Osteocyte (in vitro differentiated cells): ENCODE measurements at regions not wholly inside any gene's neighbourhood (a gene's known extent, or its start where the extent isn't known, plus 50 kb on each side); places are given as distances from the start of the nearest gene placed in this dataset.

Experiments used
- DNase-seq: peaks from one replicate; pipeline ENCODE4 v3.0.0; 2021; ENCODE audit warnings: mixed read lengths; ENCODE audit not compliant: unreplicated experiment; ENCODE audit errors: extremely low spot score
- H3K27ac Mint-ChIP-seq: one replicate; pipeline ENCODE4 v1.8.0; 2021; ENCODE audit warnings: mild to moderate bottlenecking, mixed read lengths; ENCODE audit not compliant: unreplicated experiment
- H3K27me3 Mint-ChIP-seq: one replicate; pipeline ENCODE4 v1.8.0; 2021; ENCODE audit warnings: mixed read lengths; ENCODE audit not compliant: unreplicated experiment
- H3K36me3 Mint-ChIP-seq: one replicate; pipeline ENCODE4 v1.8.0; 2021; ENCODE audit warnings: mixed read lengths; ENCODE audit not compliant: unreplicated experiment
- H3K4me1 Mint-ChIP-seq: one replicate; pipeline ENCODE4 v1.8.0; 2021; ENCODE audit warnings: mixed read lengths; ENCODE audit not compliant: unreplicated experiment
- H3K4me3 Mint-ChIP-seq: one replicate; pipeline ENCODE4 v1.8.0; 2021; ENCODE audit warnings: mild to moderate bottlenecking, moderate library complexity, mixed read lengths; ENCODE audit not compliant: unreplicated experiment
- H3K9me3 Mint-ChIP-seq: one replicate; pipeline ENCODE4 v1.8.0; 2021; ENCODE audit warnings: mixed read lengths; ENCODE audit not compliant: unreplicated experiment
- TF ChIP-seq, protein P1 (sequence below): fragments of 200-600 bp; sonication (generic); IDR thresholded peaks from 2 replicates; pipeline ENCODE4 v1.5.0; 2021; ENCODE audit warnings: antibody characterized with exemption, mild to moderate bottlenecking, moderate library complexity

DNA sequence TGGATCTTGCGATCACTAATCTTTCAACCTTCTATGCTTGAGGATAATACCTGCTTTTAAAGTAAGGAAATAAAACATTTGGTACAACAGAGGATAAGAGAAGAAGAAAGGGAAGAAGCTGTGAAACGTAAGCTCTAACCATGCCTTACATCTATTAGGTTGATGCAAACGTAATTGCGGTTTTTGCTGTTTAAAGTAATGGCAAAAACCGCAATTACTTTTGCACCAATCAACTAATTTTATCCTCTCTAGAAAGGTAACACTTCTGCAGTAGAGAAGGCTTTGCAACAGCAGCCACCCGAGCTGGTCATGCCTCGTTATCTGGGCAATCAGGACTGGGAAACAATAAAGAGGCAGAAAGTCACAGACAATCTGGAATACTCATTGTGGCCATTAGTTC lies 224.1 kb downstream of the MED10 start:
- H3K27ac Mint-ChIP-seq = no peak overlapping the region
- TF ChIP-seq, protein P1, sequence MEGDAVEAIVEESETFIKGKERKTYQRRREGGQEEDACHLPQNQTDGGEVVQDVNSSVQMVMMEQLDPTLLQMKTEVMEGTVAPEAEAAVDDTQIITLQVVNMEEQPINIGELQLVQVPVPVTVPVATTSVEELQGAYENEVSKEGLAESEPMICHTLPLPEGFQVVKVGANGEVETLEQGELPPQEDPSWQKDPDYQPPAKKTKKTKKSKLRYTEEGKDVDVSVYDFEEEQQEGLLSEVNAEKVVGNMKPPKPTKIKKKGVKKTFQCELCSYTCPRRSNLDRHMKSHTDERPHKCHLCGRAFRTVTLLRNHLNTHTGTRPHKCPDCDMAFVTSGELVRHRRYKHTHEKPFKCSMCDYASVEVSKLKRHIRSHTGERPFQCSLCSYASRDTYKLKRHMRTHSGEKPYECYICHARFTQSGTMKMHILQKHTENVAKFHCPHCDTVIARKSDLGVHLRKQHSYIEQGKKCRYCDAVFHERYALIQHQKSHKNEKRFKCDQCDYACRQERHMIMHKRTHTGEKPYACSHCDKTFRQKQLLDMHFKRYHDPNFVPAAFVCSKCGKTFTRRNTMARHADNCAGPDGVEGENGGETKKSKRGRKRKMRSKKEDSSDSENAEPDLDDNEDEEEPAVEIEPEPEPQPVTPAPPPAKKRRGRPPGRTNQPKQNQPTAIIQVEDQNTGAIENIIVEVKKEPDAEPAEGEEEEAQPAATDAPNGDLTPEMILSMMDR = no peak
- no peaks in the 10 kb centered on the region for H3K27me3 Mint-ChIP-seq
- H3K4me1 Mint-ChIP-seq = no peaks in the 10 kb centered on the region
- H3K4me3 Mint-ChIP-seq = no peak overlapping the region
- H3K36me3 Mint-ChIP-seq = no peaks in the 10 kb centered on the region
- peaks cover 13% of the 10 kb centered on the region for H3K9me3 Mint-ChIP-seq
- no peak for DNase-seq

DNA sequence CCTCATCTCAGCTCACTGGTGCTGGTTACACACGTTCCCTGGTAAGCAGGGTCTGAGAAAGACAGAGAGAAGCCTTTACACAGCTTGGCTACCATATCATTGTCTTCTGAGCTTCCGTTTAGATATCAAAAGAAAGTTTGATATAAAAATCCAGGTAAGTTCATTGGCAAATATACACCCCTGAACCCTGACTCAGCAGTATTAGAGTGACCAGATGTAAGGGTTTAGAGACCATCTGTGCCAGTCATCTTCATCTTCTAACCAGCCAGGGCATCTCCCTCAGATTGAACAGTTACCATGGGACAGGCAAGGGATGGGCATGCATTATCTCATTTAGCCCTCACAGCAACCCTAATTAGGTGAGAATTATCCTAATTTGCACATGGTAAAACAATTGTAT lies 232.1 kb downstream of the MED10 start:
- H3K4me1 Mint-ChIP-seq = no peaks in the 10 kb centered on the region
- H3K4me3 Mint-ChIP-seq = no peak overlapping the region
- DNase-seq = no peak
- peaks cover 24% of the 10 kb centered on the region for H3K9me3 Mint-ChIP-seq
- H3K27me3 Mint-ChIP-seq = no peaks in the 10 kb centered on the region
- TF ChIP-seq, protein P1 = no peak
- H3K36me3 Mint-ChIP-seq = no peaks in the 10 kb centered on the region
- no peak overlapping the region for H3K27ac Mint-ChIP-seq

DNA sequence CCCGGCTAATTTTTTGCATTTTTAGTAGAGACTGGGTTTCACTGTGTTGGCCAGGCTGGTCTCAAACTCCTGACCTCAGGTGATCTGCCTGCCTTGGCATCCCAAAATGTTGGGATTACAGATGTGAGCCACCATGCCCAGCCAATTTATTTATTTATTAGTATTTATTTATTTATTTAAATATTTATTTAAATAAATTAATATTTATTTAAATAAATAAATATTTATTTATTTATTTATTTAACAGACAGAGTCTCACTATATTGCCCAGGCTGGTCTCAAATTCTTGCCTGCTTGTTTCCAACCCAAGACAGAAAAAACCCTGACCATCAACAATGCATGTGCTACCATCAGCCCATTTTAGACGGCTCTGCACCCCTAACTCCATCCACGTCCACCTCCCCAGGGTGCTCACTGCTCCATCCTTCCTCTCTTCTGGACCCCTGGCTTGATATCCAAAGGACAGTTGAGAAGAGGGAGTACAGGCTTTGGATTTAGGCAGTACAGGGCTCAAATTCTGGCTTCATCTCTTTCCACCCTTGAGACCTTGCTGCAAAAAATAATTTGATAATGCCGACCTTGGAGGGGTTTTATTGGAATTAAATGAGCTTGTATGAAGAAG lies 232.6 kb downstream of the MED10 start:
- Mint-ChIP-seq H3K36me3 (no peaks in the 10 kb centered on the region), H3K27me3 (no peaks in the 10 kb centered on the region), H3K4me1 (no peaks in the 10 kb centered on the region), H3K4me3 (no peak overlapping the region), H3K9me3 (peaks cover 24% of the 10 kb centered on the region), H3K27ac (no peak overlapping the region)
- TF ChIP-seq, protein P1 = no peak
- no peak for DNase-seq

DNA sequence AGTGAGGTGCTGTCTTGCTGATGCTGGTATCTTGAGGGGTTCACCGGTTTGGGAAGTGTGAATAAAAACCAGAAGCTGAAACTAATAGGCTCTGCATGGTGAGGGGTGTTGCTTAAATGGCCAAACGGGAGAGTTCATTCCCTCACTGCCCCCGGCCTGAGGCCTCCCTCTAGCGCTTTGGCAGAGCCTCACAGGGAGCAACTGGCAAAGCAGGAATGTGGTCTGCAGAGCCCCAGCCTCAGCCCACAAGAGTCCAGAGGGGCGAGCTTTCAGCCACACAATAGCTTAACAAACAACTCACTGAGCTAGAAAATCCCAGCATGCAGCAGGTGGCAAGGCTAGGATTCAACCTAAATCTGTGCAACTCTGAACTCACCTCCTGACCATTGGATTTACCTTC lies 234.8 kb downstream of the MED10 start:
- Mint-ChIP-seq H3K9me3 (peaks cover 24% of the 10 kb centered on the region), H3K4me1 (no peaks in the 10 kb centered on the region), H3K36me3 (no peaks in the 10 kb centered on the region), H3K4me3 (no peak overlapping the region), H3K27me3 (no peaks in the 10 kb centered on the region), H3K27ac (no peak overlapping the region)
- no peak for DNase-seq
- TF ChIP-seq, protein P1 = no peak

DNA sequence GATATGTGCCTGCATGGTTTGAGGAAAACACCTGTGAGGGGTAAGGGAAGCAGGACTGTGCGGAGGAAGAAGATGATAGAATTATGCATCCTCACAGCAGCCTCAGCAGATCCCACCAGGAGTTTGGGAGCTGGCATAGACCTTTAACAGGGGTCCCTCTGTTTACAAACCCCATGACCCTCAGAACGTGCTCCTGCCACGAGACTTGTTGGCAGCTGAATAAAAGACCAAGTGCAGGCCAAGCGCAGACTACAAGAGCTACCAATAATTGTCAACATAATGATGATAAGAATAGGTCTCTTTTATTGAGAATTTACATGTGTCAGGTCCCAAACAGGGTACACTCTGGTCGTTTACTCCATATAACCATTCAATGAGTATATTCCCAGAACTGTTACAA lies 236.0 kb downstream of the MED10 start:
- no peaks in the 10 kb centered on the region for H3K4me1 Mint-ChIP-seq
- TF ChIP-seq, protein P1 = no peak
- H3K36me3 Mint-ChIP-seq = no peaks in the 10 kb centered on the region
- DNase-seq = no peak
- H3K27ac Mint-ChIP-seq = no peak overlapping the region
- H3K27me3 Mint-ChIP-seq = no peaks in the 10 kb centered on the region
- no peak overlapping the region for H3K4me3 Mint-ChIP-seq
- H3K9me3 Mint-ChIP-seq = peaks cover 23% of the 10 kb centered on the region
